ENCODE measurements at regions not wholly inside any gene's neighbourhood (a gene's known extent, or its start where the extent isn't known, plus 50 kb on each side); places are given as distances from the start of the nearest gene placed in this dataset.
"Not testable (repeated sequence)": the region's sequence is repeated elsewhere in the genome, so short reads cannot be mapped to it uniquely, and the experiment has no call there.

DNA sequence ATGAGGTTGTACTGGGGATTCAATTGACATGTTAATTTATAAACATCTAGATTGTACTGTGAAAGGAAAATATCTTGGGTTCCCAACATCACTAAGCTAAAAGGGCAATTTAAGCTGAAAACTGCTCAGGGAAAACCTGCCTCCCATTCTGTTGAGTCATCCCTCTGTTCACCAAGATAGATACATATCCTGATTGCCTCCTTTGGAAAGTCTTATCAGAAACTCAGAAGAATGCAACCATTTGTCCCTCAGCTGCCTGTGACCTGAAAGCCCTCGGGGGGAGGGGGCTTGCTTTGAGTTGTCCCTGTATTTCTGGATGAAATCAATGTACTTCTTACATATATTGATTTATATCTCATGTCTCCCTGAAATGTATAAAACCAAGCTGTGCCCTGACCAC lies 187.0 kb upstream of the ETV3 start:
- H3K4me3 Mint-ChIP-seq: no peak overlapping the region
- DNase-seq (ENCODE audit: extremely low spot score, unreplicated experiment): no peak
- no peaks in the 10 kb centered on the region for H3K4me1 Mint-ChIP-seq (ENCODE audit: unreplicated experiment)
- H3K27me3 Mint-ChIP-seq: no peaks in the 10 kb centered on the region
- no peaks in the 10 kb centered on the region for H3K36me3 Mint-ChIP-seq
- no peaks in the 10 kb centered on the region for H3K9me3 Mint-ChIP-seq
- TF ChIP-seq, protein P1, sequence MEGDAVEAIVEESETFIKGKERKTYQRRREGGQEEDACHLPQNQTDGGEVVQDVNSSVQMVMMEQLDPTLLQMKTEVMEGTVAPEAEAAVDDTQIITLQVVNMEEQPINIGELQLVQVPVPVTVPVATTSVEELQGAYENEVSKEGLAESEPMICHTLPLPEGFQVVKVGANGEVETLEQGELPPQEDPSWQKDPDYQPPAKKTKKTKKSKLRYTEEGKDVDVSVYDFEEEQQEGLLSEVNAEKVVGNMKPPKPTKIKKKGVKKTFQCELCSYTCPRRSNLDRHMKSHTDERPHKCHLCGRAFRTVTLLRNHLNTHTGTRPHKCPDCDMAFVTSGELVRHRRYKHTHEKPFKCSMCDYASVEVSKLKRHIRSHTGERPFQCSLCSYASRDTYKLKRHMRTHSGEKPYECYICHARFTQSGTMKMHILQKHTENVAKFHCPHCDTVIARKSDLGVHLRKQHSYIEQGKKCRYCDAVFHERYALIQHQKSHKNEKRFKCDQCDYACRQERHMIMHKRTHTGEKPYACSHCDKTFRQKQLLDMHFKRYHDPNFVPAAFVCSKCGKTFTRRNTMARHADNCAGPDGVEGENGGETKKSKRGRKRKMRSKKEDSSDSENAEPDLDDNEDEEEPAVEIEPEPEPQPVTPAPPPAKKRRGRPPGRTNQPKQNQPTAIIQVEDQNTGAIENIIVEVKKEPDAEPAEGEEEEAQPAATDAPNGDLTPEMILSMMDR (conservative IDR thresholded peaks at IDR 0.05): no peak
- no peak overlapping the region for H3K27ac Mint-ChIP-seq

DNA sequence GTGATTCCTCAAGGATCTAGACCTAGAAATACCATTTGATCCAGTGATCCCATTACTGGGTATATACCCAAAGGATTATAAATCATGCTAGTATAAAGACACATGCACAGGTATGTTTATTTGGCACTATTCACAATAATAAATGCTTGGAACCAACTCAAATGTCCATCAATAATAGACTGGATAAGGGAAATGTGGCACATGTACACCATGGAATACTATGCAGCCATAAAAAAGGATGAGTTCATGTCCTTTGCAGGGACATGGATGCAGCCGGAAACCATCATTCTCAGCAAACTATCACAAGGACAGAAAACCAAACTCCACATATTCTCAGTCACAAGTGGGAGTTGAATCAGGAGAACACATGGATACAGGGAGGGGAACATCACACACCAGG lies 183.8 kb upstream of the ETV3 start:
- H3K4me1 Mint-ChIP-seq (ENCODE audit: unreplicated experiment); H3K36me3 Mint-ChIP-seq; H3K27me3 Mint-ChIP-seq; H3K27ac Mint-ChIP-seq; H3K9me3 Mint-ChIP-seq; H3K4me3 Mint-ChIP-seq; DNase-seq (ENCODE audit: extremely low spot score, unreplicated experiment): not testable (repeated sequence)

DNA sequence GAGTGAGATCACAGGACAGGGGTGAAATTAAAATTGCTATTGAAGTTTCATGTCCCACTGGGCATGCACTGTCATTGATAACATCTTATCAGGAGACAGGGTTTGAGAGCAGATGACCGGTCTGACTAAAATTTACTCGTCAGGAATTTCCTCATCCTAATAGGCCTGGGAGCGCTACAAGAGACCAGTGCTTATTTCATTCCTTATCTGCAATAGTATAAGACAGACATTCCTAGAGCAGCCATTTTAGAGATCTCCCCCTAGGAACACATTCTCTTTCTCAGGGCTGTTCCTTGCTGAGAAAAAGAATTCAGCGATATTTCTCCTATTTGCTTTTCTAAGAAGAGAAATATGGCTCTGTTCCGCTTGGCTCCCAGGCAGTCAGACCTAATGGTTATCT lies 181.4 kb upstream of the ETV3 start:
- TF ChIP-seq, protein P1 (conservative IDR thresholded peaks at IDR 0.05): no peak
- H3K27ac Mint-ChIP-seq: no peak overlapping the region
- no peak for DNase-seq (ENCODE audit: extremely low spot score, unreplicated experiment)
- H3K4me1 Mint-ChIP-seq (ENCODE audit: unreplicated experiment): no peaks in the 10 kb centered on the region
- peaks cover 3% of the 10 kb centered on the region for H3K27me3 Mint-ChIP-seq
- H3K4me3 Mint-ChIP-seq: no peak overlapping the region
- H3K36me3 Mint-ChIP-seq: no peaks in the 10 kb centered on the region
- H3K9me3 Mint-ChIP-seq: peaks cover 14% of the 10 kb centered on the region

DNA sequence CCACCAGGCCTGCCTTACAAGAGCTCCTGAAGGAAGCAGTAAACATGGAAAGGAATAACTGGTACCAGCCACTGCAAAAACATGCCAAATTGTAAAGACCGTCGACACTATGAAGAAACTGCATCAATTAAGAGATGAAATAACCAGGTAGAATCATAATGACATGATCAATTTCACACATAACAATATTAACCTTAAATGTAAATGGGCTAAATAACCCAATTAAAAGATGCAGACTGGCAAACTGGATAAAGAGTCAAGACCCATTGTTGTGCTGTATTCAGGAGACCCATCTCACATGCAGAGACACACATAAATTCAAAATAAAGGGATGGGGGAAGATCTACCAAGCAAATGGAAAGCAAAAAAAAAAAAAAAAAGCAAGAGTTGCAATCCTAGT lies 179.0 kb upstream of the ETV3 start:
- not testable (repeated sequence) for DNase-seq (ENCODE audit: extremely low spot score, unreplicated experiment); H3K4me3 Mint-ChIP-seq; H3K4me1 Mint-ChIP-seq (ENCODE audit: unreplicated experiment); H3K36me3 Mint-ChIP-seq; H3K27me3 Mint-ChIP-seq; H3K27ac Mint-ChIP-seq
- peaks cover 14% of the 10 kb centered on the region for H3K9me3 Mint-ChIP-seq

DNA sequence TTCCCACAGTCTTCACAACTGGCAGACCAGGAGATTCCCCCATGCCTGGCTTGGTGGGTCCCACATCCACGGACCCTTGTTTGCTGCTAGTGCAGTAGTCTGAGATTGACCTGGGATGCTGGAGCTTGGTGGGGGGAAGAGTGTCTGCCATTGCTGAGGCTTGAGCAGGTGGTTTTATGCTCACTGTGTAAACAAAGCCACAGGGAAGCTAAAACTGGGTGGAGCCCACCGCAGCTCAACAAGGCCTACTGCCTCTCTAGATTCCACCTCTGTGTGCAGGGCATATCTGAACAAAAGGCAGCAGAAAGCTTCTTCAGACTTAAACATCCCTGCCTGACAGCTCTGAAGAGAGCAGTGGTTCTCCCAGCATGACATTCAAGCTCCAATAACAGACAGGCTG lies 177.3 kb upstream of the ETV3 start:
- DNase-seq (ENCODE audit: extremely low spot score, unreplicated experiment): no peak
- H3K4me3 Mint-ChIP-seq: no peak overlapping the region
- H3K4me1 Mint-ChIP-seq (ENCODE audit: unreplicated experiment): peaks cover 4% of the 10 kb centered on the region
- H3K36me3 Mint-ChIP-seq: no peaks in the 10 kb centered on the region
- H3K27me3 Mint-ChIP-seq: peaks cover 3% of the 10 kb centered on the region
- no peak overlapping the region for H3K27ac Mint-ChIP-seq
- H3K9me3 Mint-ChIP-seq: peaks cover 14% of the 10 kb centered on the region
- TF ChIP-seq, protein P1 (conservative IDR thresholded peaks at IDR 0.05): no peak

DNA sequence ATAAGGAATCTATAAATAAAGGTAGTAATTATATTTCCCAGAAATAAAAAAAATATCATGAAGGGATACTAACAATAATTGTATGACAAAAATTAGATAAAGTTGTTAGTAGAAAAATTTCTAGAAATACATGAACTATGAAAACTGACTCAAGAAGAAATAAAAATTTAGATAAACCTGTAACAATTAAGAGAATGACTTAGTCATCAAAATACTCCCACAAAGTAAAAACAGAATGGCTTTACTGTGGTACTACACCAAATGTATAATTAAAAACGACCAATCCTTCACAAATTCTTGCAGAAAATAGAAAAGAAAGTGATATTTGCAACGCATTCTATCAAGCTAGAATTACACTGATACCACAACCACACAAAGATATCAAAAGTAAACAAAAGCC lies 176.2 kb upstream of the ETV3 start:
- Mint-ChIP-seq H3K9me3 (peaks cover 14% of the 10 kb centered on the region), H3K4me3 (no peak overlapping the region)
- DNase-seq (ENCODE audit: extremely low spot score, unreplicated experiment): no peak

More for the DNA sequence above, 176.2 kb upstream of the ETV3 start:
- Mint-ChIP-seq H3K4me1 (ENCODE audit: unreplicated experiment) (peaks cover 4% of the 10 kb centered on the region), H3K36me3 (no peaks in the 10 kb centered on the region), H3K27ac (no peak overlapping the region), H3K27me3 (peaks cover 3% of the 10 kb centered on the region)
- TF ChIP-seq, protein P1 (conservative IDR thresholded peaks at IDR 0.05): no peak
